Activated CD4-positive, alpha-beta T cell treated with anti-CD3 and anti-CD28 coated beads, Interleukin-2, amount 50 U/mL, for 1 hour (primary cell): ENCODE measurements at regions not wholly inside any gene's neighbourhood (a gene's known extent, or its start where the extent isn't known, plus 50 kb on each side); places are given as distances from the start of the nearest gene placed in this dataset.

Experiments
- DNase-seq: peaks from one replicate; pipeline ENCODE4 v3.0.0-alpha.2; 2020

- no peak for DNase-seq
Observed at GRCh38 chr6:29999416-29999815, 57.1 kb downstream of the HLA-A start.

GRCh38 chr6:30000156-30000791, 57.9 kb downstream of the HLA-A start:
- no peak for DNase-seq

- no peak for DNase-seq
Observed at GRCh38 chr6:30002871-30003270, 58.2 kb upstream of the POLR1H start.

- no peak for DNase-seq
Observed at GRCh38 chr6:30005482-30005881, 55.6 kb upstream of the POLR1H start.

- DNase-seq: peak; percentile 13
Observed at GRCh38 chr6:30006170-30007131, 54.6 kb upstream of the POLR1H start.

- DNase-seq: peak; percentile 4
Observed at GRCh38 chr6:30007132-30007764, 53.8 kb upstream of the POLR1H start.

- no peak for DNase-seq
Observed at GRCh38 chr6:30009113-30009512, 52.0 kb upstream of the POLR1H start.
